HEK293 (cell line): ENCODE measurements at regions not wholly inside any gene's neighbourhood (a gene's known extent, or its start where the extent isn't known, plus 50 kb on each side); places are given as distances from the start of the nearest gene placed in this dataset.

Source experiments
- KLF9 ChIP-seq: fragments of 450-650 bp; formaldehyde crosslinking; IDR thresholded peaks from 2 replicates; pipeline ENCODE4 v1.5.1; 2016; ENCODE audit warnings: missing biosample characterization, missing genetic modification characterization, low read depth
- TCF7L2 ChIP-seq: IDR thresholded peaks from 2 replicates; pipeline ENCODE4 v1.6.1; 2011; ENCODE audit warnings: low read depth, mild to moderate bottlenecking, inconsistent platforms, low read length, moderate library complexity, borderline replicate concordance
- ZBTB7A ChIP-seq: fragments of 450-650 bp; formaldehyde crosslinking; IDR thresholded peaks from 2 replicates; pipeline ENCODE4 v1.5.1; 2016; ENCODE audit warnings: low read depth, missing biosample characterization, missing genetic modification characterization
- ZNF274 ChIP-seq, 2 experiments: fragments of 200-500 bp in 1 of 2; fragments of 450-650 bp in 1 of 2; sonication (Bioruptor generic) in 1 of 2; formaldehyde crosslinking in 1 of 2; IDR thresholded peaks; 2 replicates each; pipeline versions ENCODE4 v1.5.1 to v1.6.1; 2014 to 2016; ENCODE audit warnings: borderline replicate concordance in 1 of 2, inconsistent platforms in 1 of 2, low read length in 1 of 2, missing biosample characterization in 1 of 2, missing genetic modification characterization in 1 of 2
- ZNF416 ChIP-seq: fragments of 450-650 bp; formaldehyde crosslinking; IDR thresholded peaks from 2 replicates; pipeline ENCODE4 v1.5.1; 2016; ENCODE audit warnings: missing biosample characterization, missing genetic modification characterization
- ZNF621 ChIP-seq: fragments of 450-650 bp; formaldehyde crosslinking; IDR thresholded peaks from 2 replicates; pipeline ENCODE4 v1.5.1; 2017; ENCODE audit warnings: missing biosample characterization, missing genetic modification characterization
- ZNF777 ChIP-seq: fragments of 450-650 bp; formaldehyde crosslinking; IDR thresholded peaks from 2 replicates; pipeline ENCODE4 v1.5.1; 2017; ENCODE audit warnings: missing biosample characterization, missing genetic modification characterization, borderline replicate concordance
- TF ChIP-seq, protein P1 (sequence below): fragments of 450-650 bp; formaldehyde crosslinking; conservative IDR thresholded peaks from 2 replicates; pipeline ENCODE4 v1.5.1; 2016; ENCODE audit warnings: low read depth, missing biosample characterization, missing genetic modification characterization
- TF ChIP-seq, protein P2 (sequence below): fragments of 450-650 bp; formaldehyde crosslinking; IDR thresholded peaks from 2 replicates; pipeline ENCODE4 v1.5.1; 2016; ENCODE audit warnings: missing biosample characterization, missing genetic modification characterization
- TF ChIP-seq, protein P3 (sequence below): fragments of 450-650 bp; formaldehyde crosslinking; IDR thresholded peaks from 2 replicates; pipeline ENCODE4 v1.5.1; 2016; ENCODE audit warnings: missing biosample characterization, missing genetic modification characterization

DNA sequence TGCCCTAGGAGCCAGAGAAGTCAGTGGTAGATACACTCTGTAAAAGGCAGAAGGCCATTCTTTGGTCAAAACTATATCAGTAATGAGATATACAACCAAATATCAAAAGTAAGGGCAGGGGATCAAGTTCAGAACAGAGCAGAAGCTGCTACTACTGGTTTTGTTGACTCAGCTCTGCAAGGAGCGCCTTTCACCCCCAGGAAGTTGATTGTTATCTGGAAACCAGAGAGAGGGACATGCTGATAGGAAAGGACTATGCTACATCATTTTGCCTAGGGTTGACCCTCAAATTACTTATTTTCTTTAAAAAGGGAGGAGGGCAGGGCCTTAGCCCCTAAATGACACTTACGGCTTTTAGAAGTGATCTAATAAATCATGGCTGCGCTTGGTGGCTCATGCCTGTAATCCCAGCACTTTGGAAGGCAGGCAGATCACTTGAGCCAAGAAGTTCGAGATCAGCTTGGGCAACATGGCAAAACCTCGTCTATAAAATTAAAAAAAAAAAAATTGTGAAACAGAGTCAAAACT, 194.0 kb downstream of the KLHL28 start:
- TF ChIP-seq, protein P1, sequence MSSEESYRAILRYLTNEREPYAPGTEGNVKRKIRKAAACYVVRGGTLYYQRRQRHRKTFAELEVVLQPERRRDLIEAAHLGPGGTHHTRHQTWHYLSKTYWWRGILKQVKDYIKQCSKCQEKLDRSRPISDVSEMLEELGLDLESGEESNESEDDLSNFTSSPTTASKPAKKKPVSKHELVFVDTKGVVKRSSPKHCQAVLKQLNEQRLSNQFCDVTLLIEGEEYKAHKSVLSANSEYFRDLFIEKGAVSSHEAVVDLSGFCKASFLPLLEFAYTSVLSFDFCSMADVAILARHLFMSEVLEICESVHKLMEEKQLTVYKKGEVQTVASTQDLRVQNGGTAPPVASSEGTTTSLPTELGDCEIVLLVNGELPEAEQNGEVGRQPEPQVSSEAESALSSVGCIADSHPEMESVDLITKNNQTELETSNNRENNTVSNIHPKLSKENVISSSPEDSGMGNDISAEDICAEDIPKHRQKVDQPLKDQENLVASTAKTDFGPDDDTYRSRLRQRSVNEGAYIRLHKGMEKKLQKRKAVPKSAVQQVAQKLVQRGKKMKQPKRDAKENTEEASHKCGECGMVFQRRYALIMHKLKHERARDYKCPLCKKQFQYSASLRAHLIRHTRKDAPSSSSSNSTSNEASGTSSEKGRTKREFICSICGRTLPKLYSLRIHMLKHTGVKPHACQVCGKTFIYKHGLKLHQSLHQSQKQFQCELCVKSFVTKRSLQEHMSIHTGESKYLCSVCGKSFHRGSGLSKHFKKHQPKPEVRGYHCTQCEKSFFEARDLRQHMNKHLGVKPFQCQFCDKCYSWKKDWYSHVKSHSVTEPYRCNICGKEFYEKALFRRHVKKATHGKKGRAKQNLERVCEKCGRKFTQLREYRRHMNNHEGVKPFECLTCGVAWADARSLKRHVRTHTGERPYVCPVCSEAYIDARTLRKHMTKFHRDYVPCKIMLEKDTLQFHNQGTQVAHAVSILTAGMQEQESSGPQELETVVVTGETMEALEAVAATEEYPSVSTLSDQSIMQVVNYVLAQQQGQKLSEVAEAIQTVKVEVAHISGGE (tag by site-specific recombination) = no peak
- TF ChIP-seq ZBTB7A (tag by site-specific recombination) = no peak
- TF ChIP-seq ZNF777 (tag by site-specific recombination) = no peak
- TF ChIP-seq, protein P2, sequence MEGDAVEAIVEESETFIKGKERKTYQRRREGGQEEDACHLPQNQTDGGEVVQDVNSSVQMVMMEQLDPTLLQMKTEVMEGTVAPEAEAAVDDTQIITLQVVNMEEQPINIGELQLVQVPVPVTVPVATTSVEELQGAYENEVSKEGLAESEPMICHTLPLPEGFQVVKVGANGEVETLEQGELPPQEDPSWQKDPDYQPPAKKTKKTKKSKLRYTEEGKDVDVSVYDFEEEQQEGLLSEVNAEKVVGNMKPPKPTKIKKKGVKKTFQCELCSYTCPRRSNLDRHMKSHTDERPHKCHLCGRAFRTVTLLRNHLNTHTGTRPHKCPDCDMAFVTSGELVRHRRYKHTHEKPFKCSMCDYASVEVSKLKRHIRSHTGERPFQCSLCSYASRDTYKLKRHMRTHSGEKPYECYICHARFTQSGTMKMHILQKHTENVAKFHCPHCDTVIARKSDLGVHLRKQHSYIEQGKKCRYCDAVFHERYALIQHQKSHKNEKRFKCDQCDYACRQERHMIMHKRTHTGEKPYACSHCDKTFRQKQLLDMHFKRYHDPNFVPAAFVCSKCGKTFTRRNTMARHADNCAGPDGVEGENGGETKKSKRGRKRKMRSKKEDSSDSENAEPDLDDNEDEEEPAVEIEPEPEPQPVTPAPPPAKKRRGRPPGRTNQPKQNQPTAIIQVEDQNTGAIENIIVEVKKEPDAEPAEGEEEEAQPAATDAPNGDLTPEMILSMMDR (tag by site-specific recombination) = no peak
- no peak for TF ChIP-seq KLF9
- no peak for TF ChIP-seq ZNF274 (IDR thresholded peaks at IDR 0.05; ENCODE audit: low read length)
- TF ChIP-seq ZNF274 (tag by site-specific recombination; IDR thresholded peaks at IDR 0.05; ENCODE audit: borderline replicate concordance) = no peak
- peak; percentile 55; the same call in 1 of the 2 replicates for TF ChIP-seq TCF7L2
- TF ChIP-seq ZNF416 (tag by site-specific recombination) = no peak
- TF ChIP-seq, protein P3, sequence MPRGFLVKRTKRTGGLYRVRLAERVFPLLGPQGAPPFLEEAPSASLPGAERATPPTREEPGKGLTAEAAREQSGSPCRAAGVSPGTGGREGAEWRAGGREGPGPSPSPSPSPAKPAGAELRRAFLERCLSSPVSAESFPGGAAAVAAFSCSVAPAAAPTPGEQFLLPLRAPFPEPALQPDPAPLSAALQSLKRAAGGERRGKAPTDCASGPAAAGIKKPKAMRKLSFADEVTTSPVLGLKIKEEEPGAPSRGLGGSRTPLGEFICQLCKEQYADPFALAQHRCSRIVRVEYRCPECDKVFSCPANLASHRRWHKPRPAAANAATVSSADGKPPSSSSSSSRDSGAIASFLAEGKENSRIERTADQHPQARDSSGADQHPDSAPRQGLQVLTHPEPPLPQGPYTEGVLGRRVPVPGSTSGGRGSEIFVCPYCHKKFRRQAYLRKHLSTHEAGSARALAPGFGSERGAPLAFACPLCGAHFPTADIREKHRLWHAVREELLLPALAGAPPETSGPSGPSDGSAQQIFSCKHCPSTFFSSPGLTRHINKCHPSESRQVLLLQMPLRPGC (tag by site-specific recombination) = no peak
- no peak for TF ChIP-seq ZNF621
